Stimulated activated CD8-positive, alpha-beta memory T cell treated with anti-CD3 and anti-CD28 coated beads, Interleukin-12 subunit alpha, Interleukin-12 subunit beta, amount 100 ng/mL, for 24 hours (primary cell): ENCODE measurements at regions not wholly inside any gene's neighbourhood (a gene's known extent, or its start where the extent isn't known, plus 50 kb on each side); places are given as distances from the start of the nearest gene placed in this dataset.
"Not testable (repeated sequence)": the region's sequence is repeated elsewhere in the genome, so short reads cannot be mapped to it uniquely, and the experiment has no call there.

Experiments
- DNase-seq: peaks from one replicate; pipeline ENCODE4 v3.0.0-alpha.2; 2020; ENCODE audit errors: extremely low read depth

GRCh38 chr5:135158314-135158697 lies 124.3 kb upstream of the PITX1 start:
- DNase-seq, result no peak

DNA sequence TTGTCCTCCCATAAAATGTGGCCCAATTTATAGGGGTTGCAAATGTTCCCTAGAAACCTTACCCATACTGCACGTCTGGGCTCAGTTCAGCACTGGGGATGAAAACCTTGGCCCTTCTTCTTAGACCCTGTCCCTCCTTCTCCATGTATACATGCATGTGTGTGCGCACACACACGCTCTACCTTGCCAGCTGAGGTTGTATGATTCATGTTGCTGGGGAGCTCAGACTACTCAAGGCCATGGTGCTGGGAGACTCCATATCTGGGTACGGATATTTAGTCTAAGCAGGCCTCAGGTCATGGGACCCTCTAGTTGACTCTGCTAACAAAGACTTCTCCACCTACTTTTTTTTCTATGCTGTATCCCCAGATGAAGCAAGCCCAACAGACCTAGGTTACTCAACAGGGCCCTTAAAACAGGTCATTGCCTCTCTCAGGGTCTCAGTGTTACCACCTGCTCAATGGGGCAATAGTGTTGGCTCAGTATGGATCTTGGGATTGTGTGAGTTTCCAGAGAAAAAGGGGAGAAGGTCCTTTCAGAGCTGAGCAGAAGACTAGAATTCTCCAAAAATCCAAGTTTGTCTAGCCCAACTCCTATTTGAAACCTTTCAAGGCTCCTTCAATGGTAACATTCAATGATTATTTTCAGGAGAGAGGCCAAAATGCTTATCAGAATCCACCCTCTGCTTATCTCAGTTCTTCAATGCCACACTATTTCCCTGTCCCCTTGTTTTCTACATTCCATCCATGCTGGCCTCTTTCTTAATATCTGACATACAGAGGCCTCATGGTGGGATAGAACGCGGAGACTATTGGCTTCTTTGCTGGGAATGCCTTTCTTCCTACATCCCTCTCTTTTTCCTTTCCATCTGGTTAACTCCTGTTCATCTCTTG lies 123.6 kb upstream of the PITX1 start:
- no peak for DNase-seq

GRCh38 chr5:135156715-135157404 lies 122.8 kb upstream of the PITX1 start:
- no peak for DNase-seq

GRCh38 chr5:135156337-135156714 lies 122.3 kb upstream of the PITX1 start:
- no peak for DNase-seq

DNA sequence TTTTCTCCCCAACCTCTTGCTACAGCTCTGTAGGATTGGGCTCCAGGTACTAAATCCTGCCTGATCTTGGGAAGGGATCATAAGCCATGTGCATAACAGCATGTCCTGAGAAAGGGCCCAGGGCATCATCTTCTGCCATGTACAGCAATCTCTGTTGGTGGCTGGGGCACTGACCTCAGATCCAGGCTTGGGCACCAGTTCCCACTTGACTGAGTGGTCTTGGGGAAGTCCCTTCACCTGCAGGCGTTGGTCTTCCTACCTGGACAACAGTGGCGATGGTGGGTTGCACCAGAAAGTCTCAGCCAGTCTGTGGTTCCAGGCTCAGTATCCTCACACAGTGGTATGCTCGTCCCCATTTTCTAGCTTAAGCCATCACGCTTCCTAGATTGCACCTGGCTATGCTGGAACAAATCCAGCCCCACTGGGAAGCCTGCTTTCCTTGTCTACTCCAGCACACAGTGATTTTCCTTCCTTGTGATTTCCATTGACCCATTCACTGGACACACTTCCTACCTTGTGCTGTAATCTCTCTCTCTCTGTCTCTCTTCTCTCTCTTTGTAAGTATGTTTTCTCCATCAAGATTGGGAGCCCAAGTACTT lies 121.7 kb upstream of the PITX1 start:
- DNase-seq, result no peak

DNA sequence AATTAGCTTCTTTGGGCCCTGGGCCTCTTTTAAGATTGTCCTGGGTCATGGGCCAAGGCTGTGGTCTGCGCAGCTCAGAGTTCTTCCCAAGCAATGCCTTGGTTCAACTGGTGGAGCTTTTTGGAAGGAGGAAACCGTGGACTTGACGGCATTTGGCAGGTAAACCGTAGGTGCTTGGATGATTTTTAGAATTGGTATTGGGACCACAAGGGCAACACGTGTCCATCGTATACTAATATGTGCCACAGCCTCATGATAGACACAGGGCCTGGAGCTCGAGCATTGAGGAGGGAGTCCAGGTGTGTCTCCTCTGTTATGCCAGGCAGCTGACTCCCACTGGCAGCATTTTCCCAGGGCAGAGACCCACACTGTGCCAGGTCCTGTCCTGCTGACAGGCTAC lies 120.9 kb upstream of the PITX1 start:
- no peak for DNase-seq

GRCh38 chr5:135154197-135154596 lies 120.2 kb upstream of the PITX1 start:
- no peak for DNase-seq

- DNase-seq, result no peak
Observed at GRCh38 chr5:135153661-135154060, 119.6 kb upstream of the PITX1 start.

DNA sequence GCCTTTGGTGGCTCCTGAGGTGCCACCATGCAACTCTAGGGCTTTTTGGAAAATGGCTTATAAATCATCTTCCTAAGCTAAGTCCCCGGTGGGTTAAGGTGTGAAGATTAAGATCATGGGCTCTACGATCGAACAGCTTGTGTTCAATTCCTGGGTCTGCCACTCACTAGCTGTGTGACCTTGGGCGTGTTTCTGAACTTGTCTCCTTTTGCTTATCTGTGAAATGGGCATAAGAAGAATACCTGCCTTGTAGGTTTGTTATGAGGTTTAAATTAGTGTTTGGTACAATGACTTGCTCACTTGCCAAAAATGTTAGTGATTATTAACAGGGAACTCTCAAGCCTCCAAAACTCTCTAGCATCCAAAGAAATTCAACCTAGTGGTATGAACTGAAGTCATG lies 119.2 kb upstream of the PITX1 start:
- no peak for DNase-seq

DNA sequence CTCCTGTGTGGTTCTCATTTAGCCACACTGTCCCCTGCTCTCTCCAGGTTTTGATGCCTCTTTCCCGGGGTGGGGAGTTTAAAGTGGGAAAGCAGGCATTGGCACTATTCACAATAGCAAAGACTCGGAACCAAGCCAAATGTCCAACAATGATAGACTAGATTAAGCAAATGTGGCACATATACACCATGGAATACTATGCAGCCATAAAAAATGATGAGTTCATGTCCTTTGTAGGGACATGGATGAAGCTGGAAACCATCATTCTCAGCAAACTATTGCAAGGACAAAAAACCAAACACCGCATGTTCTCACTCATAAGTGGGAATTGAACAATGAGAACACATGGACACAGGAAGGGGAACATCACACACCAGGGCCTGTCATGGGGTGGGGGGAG lies 117.6 kb upstream of the PITX1 start:
- not testable (repeated sequence) for DNase-seq

- no peak for DNase-seq
Observed at GRCh38 chr5:135151256-135151655, 117.2 kb upstream of the PITX1 start.

DNA sequence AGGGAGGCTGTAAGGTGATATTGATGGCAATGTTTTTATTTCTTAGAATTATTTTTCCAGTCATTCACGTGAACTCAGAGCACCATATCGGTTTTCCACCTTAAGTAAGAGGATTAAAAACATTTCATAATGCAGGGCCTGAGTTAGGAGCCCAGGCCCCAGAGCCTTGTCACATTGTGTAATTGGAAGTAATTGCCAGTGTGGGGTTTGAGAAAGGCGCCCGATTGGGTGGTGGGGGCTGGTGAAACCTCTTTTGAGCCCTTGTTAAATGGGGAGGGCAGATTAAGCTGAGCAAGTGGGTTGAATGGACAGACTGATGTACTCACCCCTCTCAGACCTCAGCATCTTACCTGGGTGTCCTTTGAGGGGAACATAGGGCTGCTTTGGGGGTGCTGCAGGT lies 116.7 kb upstream of the PITX1 start:
- no peak for DNase-seq

DNA sequence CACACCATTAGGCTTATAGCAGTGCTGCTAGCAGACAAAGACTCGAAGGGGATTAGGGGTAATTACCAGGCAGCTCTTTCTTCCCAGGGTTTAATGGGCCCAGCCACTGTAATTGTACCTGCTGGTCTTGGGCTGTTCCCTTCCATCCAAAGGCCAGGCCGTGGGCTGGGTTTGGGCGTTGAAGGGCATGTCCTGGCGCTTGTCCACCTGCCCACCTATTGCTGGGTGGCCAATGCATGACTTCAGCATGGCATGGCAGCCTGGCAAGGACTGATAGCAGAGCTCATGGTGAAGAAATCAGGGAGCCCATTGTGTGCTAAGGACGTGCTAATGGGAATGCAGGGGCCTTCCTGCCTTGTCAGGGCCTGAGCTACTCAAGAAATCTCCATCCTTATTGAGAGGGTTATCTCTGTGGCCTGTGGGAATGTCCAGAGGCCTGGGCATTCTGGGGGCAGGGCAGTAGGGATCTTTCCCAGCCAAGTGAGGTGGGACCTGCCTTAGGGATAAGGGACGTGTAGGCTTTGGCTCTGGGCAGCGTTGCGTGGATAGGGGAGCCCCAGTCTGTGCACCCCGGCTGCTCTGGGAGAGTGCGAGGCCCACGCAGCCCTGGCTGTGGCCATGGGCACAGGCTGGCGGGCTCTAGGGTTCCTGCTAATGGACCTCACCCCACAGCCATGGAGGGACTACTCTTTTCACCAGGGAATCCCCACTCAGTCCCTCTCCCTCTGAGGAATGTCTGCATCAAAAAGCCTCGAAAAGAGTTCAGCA lies 116.1 kb upstream of the PITX1 start:
- no peak for DNase-seq

DNA sequence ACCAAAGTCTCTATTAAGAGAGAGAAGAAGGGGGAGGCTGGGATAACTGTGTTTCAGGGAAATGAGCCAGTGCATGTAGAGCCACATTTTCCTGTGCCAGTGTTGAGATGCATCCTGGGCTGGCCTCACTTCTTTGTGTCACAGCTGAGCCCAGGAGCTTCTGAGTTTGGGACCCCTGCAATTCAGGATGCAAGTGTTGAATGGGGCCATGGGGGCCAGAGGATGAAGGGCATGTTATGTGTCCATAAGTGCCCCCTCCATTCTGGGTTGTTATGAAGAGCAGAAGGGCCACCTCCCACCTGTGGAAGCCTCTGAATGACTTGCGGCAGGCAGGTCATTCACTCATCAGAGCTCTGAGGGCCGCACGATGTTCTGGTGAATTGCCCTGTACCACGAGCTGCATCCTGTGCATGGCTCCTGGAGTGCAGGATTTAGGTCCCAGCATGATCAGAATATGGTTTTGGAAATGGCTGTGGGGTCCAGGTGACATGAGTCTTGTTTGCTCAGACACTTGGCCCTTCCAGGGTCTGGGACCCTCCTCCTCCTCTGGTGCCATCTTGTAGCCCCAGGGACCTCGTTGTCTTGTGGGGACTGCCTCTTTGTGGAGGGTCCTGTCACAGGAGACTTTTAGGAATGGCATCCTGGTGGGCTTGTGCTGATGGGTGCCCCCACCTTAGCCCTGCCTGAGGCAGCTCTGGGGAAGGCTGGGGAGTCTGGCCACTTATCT lies 115.4 kb upstream of the PITX1 start:
- no peak for DNase-seq

GRCh38 chr5:135147294-135148090 lies 113.5 kb upstream of the PITX1 start:
- DNase-seq, result no peak

- no peak for DNase-seq
Observed at GRCh38 chr5:135145985-135146384, 112.0 kb upstream of the PITX1 start.

DNA sequence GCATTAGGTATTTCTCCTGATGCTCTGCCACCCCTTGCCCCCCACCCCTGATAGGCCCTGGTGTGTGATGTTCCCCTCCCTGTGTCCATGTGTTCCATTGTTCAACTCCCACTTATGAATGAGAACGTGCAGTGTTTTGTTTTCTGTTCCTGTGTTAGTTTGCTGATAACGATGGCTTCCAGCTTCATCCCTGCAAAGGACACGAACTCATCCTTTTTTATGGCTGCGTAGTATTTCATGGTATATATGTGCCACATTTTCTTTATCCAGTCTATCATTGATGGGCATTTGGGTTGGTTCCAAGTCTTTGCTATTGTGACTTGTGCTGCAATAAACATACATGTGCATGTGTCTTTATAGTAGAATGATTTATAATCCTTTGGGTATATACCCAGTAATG lies 109.7 kb upstream of the PITX1 start:
- DNase-seq, result not testable (repeated sequence)

DNA sequence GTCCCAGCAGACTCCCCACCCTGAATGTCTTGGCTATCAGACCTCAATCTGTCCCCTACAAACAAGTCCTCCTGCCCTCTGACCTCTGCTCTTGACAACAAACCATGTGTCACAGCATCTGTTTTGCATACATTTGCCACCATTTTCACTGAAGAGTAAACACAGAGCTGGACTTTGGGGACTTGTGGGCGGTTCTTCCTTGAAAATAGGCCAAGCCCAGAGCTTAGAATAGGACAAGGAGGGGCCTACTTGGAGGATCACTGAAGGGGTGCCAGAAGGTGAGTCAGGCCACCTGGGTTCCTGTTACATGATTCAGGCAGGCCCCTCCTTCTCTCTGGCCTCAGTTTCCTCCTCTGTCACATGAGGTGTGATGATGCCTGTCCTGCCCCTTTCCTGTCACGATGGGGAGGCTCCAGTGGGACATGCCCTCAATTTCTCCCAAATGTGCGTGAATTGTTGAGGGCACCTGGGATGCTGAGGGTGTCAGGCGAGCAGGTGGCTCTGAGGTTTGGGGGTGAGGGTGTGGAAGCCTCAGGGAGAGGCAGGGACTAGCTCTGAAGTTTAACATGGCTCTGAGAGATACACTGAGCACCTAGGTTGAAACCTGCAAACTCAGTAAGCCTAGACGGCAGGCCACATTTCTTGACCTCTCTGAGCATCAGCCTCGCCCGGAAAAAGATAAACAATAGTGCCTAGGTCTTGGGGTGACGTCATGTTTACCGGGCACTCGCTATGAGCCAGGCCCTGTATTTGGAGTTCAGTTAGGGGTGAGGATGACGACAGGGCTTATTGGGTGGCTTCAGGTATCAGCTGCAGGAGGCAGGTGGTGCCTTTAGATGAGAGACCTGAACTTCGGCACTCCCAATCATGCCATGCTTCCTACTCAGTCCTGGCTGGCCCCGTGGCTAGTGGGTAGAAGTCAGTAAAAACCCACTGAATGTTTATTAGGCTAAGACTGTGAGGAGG lies 107.6 kb upstream of the PITX1 start:
- no peak for DNase-seq

DNA sequence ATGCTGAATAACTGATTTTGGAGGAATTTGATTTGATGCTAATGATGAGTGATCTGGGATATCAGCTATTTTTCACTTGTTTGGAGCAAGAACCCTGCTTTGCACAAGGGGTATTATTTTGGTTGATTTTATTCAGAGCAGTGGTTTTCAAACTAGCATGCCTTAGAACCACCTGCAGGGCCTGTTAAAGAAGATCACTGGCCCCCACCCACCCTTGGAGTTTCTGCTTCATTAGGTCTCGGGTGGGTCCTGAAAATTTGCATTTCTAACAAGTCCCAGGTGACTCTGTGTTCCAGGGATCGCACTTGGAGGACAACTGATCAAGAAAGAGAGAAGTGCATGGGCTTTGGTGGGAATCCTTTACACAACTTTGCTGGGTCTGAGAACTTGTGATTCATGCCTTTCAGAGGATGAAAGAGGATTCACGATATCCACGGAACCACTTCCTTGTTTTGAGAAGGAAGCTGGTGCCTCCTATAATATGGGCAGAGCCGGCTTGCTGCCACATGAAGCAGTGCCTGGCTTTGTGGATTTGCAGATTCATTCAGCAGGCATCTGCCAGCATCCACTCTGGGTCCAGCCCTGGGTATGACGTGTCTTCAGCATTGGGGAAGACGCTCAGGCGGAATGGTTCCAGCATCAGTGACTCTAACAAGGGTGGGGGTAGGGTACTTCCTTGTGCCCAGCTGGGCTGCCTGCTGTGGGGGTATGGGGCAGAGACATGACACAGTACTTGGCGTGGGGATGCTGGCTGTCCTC lies 106.6 kb upstream of the PITX1 start:
- DNase-seq, result no peak
